ENCODE measurements at regions not wholly inside any gene's neighbourhood (a gene's known extent, or its start where the extent isn't known, plus 50 kb on each side); places are given as distances from the start of the nearest gene placed in this dataset.

DNA sequence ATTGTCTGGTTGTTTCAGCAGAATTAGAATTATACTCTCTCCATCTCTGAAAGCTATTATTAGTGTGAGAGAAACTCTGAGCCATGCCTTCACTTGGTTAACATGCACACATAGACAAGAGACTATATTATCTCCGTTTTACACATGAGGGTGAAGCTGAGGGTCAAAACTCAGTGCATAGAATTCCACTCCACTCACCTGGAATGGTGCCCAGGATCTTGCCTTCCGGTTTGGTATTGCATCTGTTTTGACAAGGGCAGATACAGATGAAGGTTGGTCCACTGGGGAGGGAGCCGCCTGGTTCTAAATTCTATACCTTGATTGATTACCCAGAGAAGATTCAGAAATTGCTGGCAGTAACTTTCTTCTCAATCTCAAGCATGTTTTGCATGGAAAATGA is 149.5 kb upstream of the PELI2 start:
- no peak overlapping the region for H3K4me3 ChIP-seq (replicated peaks; ENCODE audit: low read depth, low read length)
- TF ChIP-seq, protein P1, sequence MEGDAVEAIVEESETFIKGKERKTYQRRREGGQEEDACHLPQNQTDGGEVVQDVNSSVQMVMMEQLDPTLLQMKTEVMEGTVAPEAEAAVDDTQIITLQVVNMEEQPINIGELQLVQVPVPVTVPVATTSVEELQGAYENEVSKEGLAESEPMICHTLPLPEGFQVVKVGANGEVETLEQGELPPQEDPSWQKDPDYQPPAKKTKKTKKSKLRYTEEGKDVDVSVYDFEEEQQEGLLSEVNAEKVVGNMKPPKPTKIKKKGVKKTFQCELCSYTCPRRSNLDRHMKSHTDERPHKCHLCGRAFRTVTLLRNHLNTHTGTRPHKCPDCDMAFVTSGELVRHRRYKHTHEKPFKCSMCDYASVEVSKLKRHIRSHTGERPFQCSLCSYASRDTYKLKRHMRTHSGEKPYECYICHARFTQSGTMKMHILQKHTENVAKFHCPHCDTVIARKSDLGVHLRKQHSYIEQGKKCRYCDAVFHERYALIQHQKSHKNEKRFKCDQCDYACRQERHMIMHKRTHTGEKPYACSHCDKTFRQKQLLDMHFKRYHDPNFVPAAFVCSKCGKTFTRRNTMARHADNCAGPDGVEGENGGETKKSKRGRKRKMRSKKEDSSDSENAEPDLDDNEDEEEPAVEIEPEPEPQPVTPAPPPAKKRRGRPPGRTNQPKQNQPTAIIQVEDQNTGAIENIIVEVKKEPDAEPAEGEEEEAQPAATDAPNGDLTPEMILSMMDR (IDR thresholded peaks at IDR 0.05; ENCODE audit: low read depth, low read length, missing control alignments), result no peak
- DNase-seq (ENCODE audit: extremely low read depth, low read depth), result no peak

DNA sequence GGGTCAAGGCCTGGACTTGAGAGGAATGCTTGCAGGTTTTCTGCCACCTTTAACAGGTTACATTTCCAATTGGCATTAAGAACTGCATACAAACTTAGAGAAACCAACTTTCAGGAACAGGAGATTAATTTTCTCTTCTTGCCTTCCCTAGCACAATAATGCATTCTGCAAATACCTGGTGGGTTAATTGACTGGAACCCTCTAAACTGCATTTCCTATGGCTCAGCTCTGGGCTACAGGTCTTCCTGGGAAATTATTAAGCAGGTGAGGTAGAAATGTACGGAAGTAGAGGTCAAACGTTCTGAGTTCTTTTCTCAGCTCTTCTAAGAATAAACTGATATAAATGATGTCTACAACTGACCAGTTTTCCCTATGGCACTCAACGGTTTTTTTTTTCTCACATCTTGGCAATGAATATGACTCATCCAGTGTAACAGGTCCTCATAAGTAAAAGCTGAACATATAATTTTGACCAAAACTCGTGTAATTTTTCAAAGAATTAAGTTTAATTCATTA is 144.9 kb upstream of the PELI2 start:
- TF ChIP-seq, protein P1 (IDR thresholded peaks at IDR 0.05; ENCODE audit: low read depth, low read length, missing control alignments), result no peak
- no peak for DNase-seq (ENCODE audit: extremely low read depth, low read depth)
- H3K4me3 ChIP-seq (replicated peaks; ENCODE audit: low read depth, low read length), result no peak overlapping the region

DNA sequence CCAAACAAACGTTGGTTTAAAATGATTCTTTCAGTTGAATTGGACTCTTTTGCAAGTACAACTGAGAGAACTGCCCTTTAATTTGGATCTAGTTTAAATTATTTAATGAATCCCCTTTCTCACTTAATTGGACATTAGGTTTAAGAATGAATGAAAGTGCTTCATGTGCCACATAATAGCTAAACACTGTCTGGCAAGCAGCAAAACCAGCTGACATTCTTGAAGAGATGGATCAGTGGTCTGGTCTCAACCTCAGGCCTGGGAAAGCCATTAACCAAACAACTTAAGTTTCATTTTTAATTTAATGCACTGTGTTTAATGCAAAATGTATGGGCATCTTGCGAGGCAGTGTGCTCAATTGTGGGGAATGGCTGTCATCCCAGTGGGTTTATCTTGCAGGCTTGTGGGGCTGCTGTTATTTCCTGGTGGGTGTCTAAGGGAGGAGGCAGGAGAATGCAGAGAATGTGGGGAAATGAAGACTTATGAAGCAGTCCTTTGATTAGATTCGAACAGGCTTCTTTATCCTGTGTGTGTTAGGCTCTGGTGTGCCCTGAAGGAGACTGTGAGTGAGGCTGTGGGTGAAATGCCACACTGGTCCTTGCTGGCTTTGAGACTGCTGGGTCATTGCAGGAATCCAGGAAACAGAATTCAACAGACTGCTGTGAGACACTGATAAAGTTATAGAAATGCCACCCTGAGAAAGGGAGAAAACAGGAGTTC is 144.1 kb upstream of the PELI2 start:
- no peak for DNase-seq (ENCODE audit: extremely low read depth, low read depth)
- TF ChIP-seq, protein P1 (IDR thresholded peaks at IDR 0.05; ENCODE audit: low read depth, low read length, missing control alignments), result no peak
- H3K4me3 ChIP-seq (replicated peaks; ENCODE audit: low read depth, low read length), result no peak overlapping the region

- TF ChIP-seq, protein P1 (IDR thresholded peaks at IDR 0.05; ENCODE audit: low read depth, low read length, missing control alignments), result no peak
- DNase-seq (ENCODE audit: extremely low read depth, low read depth), result no peak
- no peak overlapping the region for H3K4me3 ChIP-seq (replicated peaks; ENCODE audit: low read depth, low read length)
These were observed 142.8 kb upstream of the PELI2 start for GRCh38 chr14:55975281-55975910.

DNA sequence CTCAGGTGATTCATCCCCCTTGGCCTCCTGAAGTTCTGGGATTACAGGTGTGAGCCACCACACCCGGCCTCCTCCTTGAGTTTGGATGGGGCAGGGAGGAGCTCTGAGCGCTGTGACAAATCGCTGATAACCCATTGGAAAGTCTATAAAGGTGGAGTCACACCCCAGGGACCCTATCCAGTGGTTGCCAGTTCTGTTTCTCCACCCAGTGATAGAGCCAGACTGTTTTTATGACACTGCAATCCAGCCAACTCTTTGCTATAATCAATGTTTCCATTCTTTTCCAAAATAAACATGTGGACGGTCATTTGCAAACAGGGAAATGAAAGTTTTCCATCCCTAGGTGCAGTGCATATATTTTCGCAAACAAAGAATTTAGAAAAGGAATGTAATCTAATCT is 142.0 kb upstream of the PELI2 start:
- TF ChIP-seq, protein P1 (IDR thresholded peaks at IDR 0.05; ENCODE audit: low read depth, low read length, missing control alignments), result no peak
- no peak overlapping the region for H3K4me3 ChIP-seq (replicated peaks; ENCODE audit: low read depth, low read length)
- no peak for DNase-seq (ENCODE audit: extremely low read depth, low read depth)

DNA sequence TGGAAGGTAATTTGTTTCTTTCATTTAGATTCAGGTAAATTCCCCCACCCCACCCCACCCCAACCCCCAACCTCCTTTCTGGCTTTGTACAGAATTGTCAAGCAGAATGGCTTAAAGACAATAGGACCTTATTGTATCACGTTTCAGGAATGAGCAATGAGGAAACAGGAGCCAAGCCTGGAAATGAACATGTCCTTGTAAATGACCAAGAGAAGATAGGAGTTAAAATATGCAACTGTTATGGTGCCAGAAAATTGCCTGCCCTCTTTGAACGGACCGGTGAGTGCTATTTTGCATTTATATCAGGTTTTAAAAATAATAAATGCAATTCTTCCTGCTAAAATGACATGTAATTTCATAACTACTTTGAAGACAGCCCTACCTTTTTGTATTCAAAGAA is 141.6 kb upstream of the PELI2 start:
- H3K4me3 ChIP-seq (replicated peaks; ENCODE audit: low read depth, low read length), result no peak overlapping the region
- no peak for DNase-seq (ENCODE audit: extremely low read depth, low read depth)
- TF ChIP-seq, protein P1 (IDR thresholded peaks at IDR 0.05; ENCODE audit: low read depth, low read length, missing control alignments), result no peak

Measured in HFF-Myc (cell line).